ENCODE measurements at regions not wholly inside any gene's neighbourhood (a gene's known extent, or its start where the extent isn't known, plus 50 kb on each side); places are given as distances from the start of the nearest gene placed in this dataset.

GRCh38 chr2:83650898-83651297, 808.2 kb downstream of the SUCLG1 start:
- no peak for DNase-seq (ENCODE audit: low read depth)

GRCh38 chr2:83650161-83650560, 808.9 kb downstream of the SUCLG1 start:
- DNase-seq (ENCODE audit: low read depth) = no peak

GRCh38 chr2:83640506-83640905, 818.6 kb downstream of the SUCLG1 start:
- no peak for DNase-seq (ENCODE audit: low read depth)

- DNase-seq (ENCODE audit: low read depth) = no peak
Measured at GRCh38 chr2:83633423-83633822, 825.7 kb downstream of the SUCLG1 start.

GRCh38 chr2:83630351-83630750, 828.7 kb downstream of the SUCLG1 start:
- DNase-seq (ENCODE audit: low read depth) = no peak

- DNase-seq (ENCODE audit: low read depth) = no peak
Measured at GRCh38 chr2:83615511-83615910, 843.6 kb downstream of the SUCLG1 start.

GRCh38 chr2:83613178-83613577, 845.9 kb downstream of the SUCLG1 start:
- no peak for DNase-seq (ENCODE audit: low read depth)

GRCh38 chr2:83602753-83603152, 856.3 kb downstream of the SUCLG1 start:
- DNase-seq (ENCODE audit: low read depth) = no peak

- no peak for DNase-seq (ENCODE audit: low read depth)
Measured at GRCh38 chr2:83596592-83597282, 862.3 kb downstream of the SUCLG1 start.

GRCh38 chr2:83595926-83596325, 863.2 kb downstream of the SUCLG1 start:
- DNase-seq (ENCODE audit: low read depth) = no peak

GRCh38 chr2:83595121-83595690, 863.9 kb downstream of the SUCLG1 start:
- DNase-seq (ENCODE audit: low read depth) = no peak

- DNase-seq (ENCODE audit: low read depth) = no peak
Measured at GRCh38 chr2:83594241-83595120, 864.6 kb downstream of the SUCLG1 start.

- no peak for DNase-seq (ENCODE audit: low read depth)
Measured at GRCh38 chr2:83587309-83587708, 871.8 kb downstream of the SUCLG1 start.

- no peak for DNase-seq (ENCODE audit: low read depth)
Measured at GRCh38 chr2:83585250-83585649, 873.8 kb downstream of the SUCLG1 start.

- no peak for DNase-seq (ENCODE audit: low read depth)
Measured at GRCh38 chr2:83584672-83585071, 874.4 kb downstream of the SUCLG1 start.

GRCh38 chr2:83582589-83582988, 876.5 kb downstream of the SUCLG1 start:
- DNase-seq (ENCODE audit: low read depth) = no peak

- no peak for DNase-seq (ENCODE audit: low read depth)
Measured at GRCh38 chr2:83579507-83579906, 879.6 kb downstream of the SUCLG1 start.

- DNase-seq (ENCODE audit: low read depth) = no peak
Measured at GRCh38 chr2:83578405-83578804, 880.7 kb downstream of the SUCLG1 start.

GRCh38 chr2:83574614-83575013, 884.5 kb downstream of the SUCLG1 start:
- DNase-seq (ENCODE audit: low read depth) = no peak

- DNase-seq (ENCODE audit: low read depth) = no peak
Measured at GRCh38 chr2:83573060-83573459, 886.0 kb downstream of the SUCLG1 start.

- DNase-seq (ENCODE audit: low read depth) = no peak
Measured at GRCh38 chr2:83572400-83572799, 886.7 kb downstream of the SUCLG1 start.

GRCh38 chr2:83567551-83567950, 891.5 kb downstream of the SUCLG1 start:
- DNase-seq (ENCODE audit: low read depth) = no peak

- no peak for DNase-seq (ENCODE audit: low read depth)
Measured at GRCh38 chr2:83565626-83566025, 893.5 kb downstream of the SUCLG1 start.

Data from T follicular helper cell (primary cell).